HepG2 (cell line): ENCODE measurements at regions not wholly inside any gene's neighbourhood (a gene's known extent, or its start where the extent isn't known, plus 50 kb on each side); places are given as distances from the start of the nearest gene placed in this dataset.

Experiments
- ELF1 ChIP-seq: sonication (generic); formaldehyde crosslinking; IDR thresholded peaks from 2 replicates; pipeline ENCODE4 v1.4.0; 2020; ENCODE audit warnings: missing genetic modification reagents
- HCFC1 ChIP-seq: fragments of 150-350 bp; IDR thresholded peaks from 2 replicates; pipeline ENCODE4 v1.6.1; 2014; ENCODE audit warnings: low read depth, low read length
- KLF11 ChIP-seq: IDR thresholded peaks from 2 replicates; pipeline ENCODE4 v1.6.1; 2016; ENCODE audit warnings: missing compliant biosample characterization
- NFRKB ChIP-seq: fragments of 450-650 bp; IDR thresholded peaks from 2 replicates; pipeline ENCODE4 v1.6.1; 2017
- POGZ ChIP-seq: sonication (generic); formaldehyde crosslinking; IDR thresholded peaks from 2 replicates; pipeline ENCODE4 v1.4.0; 2020; ENCODE audit warnings: mild to moderate bottlenecking, missing genetic modification reagents
- SIX4 ChIP-seq: sonication (generic); formaldehyde crosslinking; IDR thresholded peaks from 2 replicates; pipeline ENCODE4 v1.4.0; 2020; ENCODE audit warnings: missing genetic modification reagents
- SMARCC2 ChIP-seq: fragments of 450-650 bp; IDR thresholded peaks from 2 replicates; pipeline ENCODE4 v1.6.1; 2017; ENCODE audit warnings: antibody characterized with exemption, mild to moderate bottlenecking
- SOX13 ChIP-seq, 3 experiments: fragments of 450-650 bp in 1 of 3; sonication (generic) in 1 of 3; formaldehyde crosslinking in 1 of 3; IDR thresholded peaks in 2 of 3; conservative IDR thresholded peaks in 1 of 3; 2 replicates each; pipeline versions ENCODE4 v1.5.0 to v1.6.1; 2016 to 2020; ENCODE audit warnings: antibody characterized with exemption in 1 of 3, mild to moderate bottlenecking in 1 of 3, missing compliant biosample characterization in 1 of 3, missing genetic modification reagents in 1 of 3, moderate library complexity in 1 of 3
- SOX5 ChIP-seq: IDR thresholded peaks from 2 replicates; pipeline ENCODE4 v1.6.1; 2016; ENCODE audit warnings: borderline replicate concordance
- SP4 ChIP-seq: sonication (generic); formaldehyde crosslinking; IDR thresholded peaks from 2 replicates; pipeline ENCODE4 v1.8.1; 2023; ENCODE audit warnings: mild to moderate bottlenecking, missing genetic modification reagents
- THAP11 ChIP-seq: IDR thresholded peaks from 2 replicates; pipeline ENCODE4 v1.6.1; 2016; ENCODE audit warnings: missing biosample characterization, missing genetic modification reagents
- ZBTB7A ChIP-seq: sonication (generic); formaldehyde crosslinking; IDR thresholded peaks from 2 replicates; pipeline ENCODE4 v1.8.0; 2022; ENCODE audit warnings: mild to moderate bottlenecking, missing genetic modification reagents
- ZNF30 ChIP-seq: sonication (generic); formaldehyde crosslinking; IDR thresholded peaks from 2 replicates; pipeline ENCODE4 v1.5.0; 2020; ENCODE audit warnings: mild to moderate bottlenecking, missing genetic modification reagents
- ZNF326 ChIP-seq: sonication (generic); formaldehyde crosslinking; IDR thresholded peaks from 2 replicates; pipeline ENCODE4 v1.4.0; 2020; ENCODE audit warnings: missing genetic modification reagents, borderline replicate concordance
- ZNF720 ChIP-seq: sonication (generic); formaldehyde crosslinking; IDR thresholded peaks from 2 replicates; pipeline ENCODE4 v1.4.0; 2020; ENCODE audit warnings: missing genetic modification reagents
- ZNF891 ChIP-seq: sonication (generic); formaldehyde crosslinking; IDR thresholded peaks from 2 replicates; pipeline ENCODE4 v1.5.0; 2020; ENCODE audit warnings: mild to moderate bottlenecking, missing genetic modification reagents
- ZSCAN9 ChIP-seq: IDR thresholded peaks from 2 replicates; pipeline ENCODE4 v1.6.1; 2016; ENCODE audit warnings: borderline replicate concordance
- TF ChIP-seq, protein P1 (sequence below): IDR thresholded peaks from 2 replicates; pipeline ENCODE4 v1.6.1; 2016; ENCODE audit warnings: low read depth, borderline replicate concordance
- TF ChIP-seq, protein P2 (sequence below): IDR thresholded peaks from 2 replicates; pipeline ENCODE4 v1.6.1; 2016; ENCODE audit warnings: low read depth
- TF ChIP-seq, protein P3 (sequence below): sonication (generic); formaldehyde crosslinking; IDR thresholded peaks from 2 replicates; pipeline ENCODE4 v1.4.0; 2020; ENCODE audit warnings: missing genetic modification reagents, low read depth, mild to moderate bottlenecking, borderline replicate concordance
- TF ChIP-seq, protein P4 (sequence below): sonication (generic); formaldehyde crosslinking; IDR thresholded peaks from 2 replicates; pipeline ENCODE4 v1.4.0; 2020; ENCODE audit warnings: missing genetic modification reagents, borderline replicate concordance
- TF ChIP-seq, protein P5 (sequence below): sonication (generic); formaldehyde crosslinking; IDR thresholded peaks from 2 replicates; pipeline ENCODE4 v1.4.0; 2020; ENCODE audit warnings: missing genetic modification reagents, mild to moderate bottlenecking, borderline replicate concordance

DNA sequence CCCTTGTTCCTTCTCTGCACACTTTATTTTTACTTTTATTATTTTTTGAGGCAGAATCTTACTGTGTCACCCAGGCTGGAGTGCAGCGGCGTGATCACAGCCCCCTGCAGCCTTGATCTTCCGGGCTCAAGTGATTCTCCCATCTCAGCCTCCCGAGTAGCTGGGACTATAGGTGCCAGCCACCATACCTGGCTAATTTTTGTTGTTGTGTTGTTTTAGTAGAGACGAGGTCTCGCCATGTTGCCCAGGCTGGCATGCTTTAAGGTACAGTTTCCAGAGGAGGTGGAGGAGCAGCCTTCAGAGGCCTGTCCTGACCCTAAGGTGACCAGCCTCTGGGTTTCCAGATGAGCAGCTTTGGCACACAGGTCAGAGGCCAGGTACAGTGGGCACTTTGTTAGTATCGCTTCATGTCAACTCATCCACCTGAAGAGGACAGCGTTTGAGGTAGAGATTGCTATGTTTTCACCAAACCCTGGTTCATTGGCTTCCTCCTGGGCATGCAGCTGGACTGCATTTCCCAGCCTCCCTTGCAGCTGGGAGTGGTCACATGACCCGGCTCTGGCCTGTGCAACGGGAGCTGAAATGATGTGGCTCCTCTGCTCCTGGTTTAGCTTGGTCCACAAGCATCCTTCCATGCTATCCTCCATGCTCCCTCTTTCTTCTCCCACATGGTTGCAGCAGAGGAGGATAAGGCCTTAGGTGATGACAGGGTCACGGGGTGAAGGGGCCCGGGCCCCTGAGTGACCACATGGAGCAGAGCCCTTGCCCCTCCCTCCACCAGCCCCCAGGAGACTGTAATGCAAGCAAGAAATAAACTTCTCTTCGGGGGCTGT lies 139.3 kb upstream of the IER5L start (continued):
- no peak for TF ChIP-seq ZNF891
- no peak for TF ChIP-seq ZNF326 (CRISPR knock-in tag)
- TF ChIP-seq ZSCAN9 (CRISPR knock-in tag), result no peak
- TF ChIP-seq ELF1 (CRISPR knock-in tag), result peak; percentile 77
- TF ChIP-seq SOX13 (IDR thresholded peaks at IDR 0.05), result no peak
- TF ChIP-seq SOX13 (CRISPR knock-in tag; conservative IDR thresholded peaks at IDR 0.05 in 1 of 2, IDR thresholded peaks at IDR 0.05 in 1 of 2), result 0 out of 4 replicates have a peak, but pooled peaks of 1 of the 2 experiments have one; percentile 6
- TF ChIP-seq SOX5, result no peak
- TF ChIP-seq, protein P1, sequence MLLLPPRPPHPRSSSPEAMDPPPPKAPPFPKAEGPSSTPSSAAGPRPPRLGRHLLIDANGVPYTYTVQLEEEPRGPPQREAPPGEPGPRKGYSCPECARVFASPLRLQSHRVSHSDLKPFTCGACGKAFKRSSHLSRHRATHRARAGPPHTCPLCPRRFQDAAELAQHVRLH, result no peak; the same call in 1 of the 2 replicates
- TF ChIP-seq, protein P2, sequence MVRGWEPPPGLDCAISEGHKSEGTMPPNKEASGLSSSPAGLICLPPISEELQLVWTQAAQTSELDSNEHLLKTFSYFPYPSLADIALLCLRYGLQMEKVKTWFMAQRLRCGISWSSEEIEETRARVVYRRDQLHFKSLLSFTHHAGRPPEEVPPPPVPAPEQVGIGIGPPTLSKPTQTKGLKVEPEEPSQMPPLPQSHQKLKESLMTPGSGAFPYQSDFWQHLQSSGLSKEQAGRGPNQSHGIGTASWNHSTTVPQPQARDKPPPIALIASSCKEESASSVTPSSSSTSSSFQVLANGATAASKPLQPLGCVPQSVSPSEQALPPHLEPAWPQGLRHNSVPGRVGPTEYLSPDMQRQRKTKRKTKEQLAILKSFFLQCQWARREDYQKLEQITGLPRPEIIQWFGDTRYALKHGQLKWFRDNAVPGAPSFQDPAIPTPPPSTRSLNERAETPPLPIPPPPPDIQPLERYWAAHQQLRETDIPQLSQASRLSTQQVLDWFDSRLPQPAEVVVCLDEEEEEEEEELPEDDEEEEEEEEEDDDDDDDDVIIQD (CRISPR knock-in tag), result 0 out of 2 replicates have a peak, but pooled peaks have one; percentile 2
- no peak for TF ChIP-seq POGZ (CRISPR knock-in tag)
- TF ChIP-seq, protein P3, sequence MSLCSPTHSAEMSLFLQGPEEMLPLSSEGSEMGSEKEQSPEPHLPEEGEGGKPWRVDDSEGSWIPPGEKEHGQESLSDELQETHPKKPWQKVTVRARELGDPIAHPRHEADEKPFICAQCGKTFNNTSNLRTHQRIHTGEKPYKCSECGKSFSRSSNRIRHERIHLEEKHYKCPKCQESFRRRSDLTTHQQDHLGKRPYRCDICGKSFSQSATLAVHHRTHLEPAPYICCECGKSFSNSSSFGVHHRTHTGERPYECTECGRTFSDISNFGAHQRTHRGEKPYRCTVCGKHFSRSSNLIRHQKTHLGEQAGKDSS (CRISPR knock-in tag), result no peak
- TF ChIP-seq, protein P4, sequence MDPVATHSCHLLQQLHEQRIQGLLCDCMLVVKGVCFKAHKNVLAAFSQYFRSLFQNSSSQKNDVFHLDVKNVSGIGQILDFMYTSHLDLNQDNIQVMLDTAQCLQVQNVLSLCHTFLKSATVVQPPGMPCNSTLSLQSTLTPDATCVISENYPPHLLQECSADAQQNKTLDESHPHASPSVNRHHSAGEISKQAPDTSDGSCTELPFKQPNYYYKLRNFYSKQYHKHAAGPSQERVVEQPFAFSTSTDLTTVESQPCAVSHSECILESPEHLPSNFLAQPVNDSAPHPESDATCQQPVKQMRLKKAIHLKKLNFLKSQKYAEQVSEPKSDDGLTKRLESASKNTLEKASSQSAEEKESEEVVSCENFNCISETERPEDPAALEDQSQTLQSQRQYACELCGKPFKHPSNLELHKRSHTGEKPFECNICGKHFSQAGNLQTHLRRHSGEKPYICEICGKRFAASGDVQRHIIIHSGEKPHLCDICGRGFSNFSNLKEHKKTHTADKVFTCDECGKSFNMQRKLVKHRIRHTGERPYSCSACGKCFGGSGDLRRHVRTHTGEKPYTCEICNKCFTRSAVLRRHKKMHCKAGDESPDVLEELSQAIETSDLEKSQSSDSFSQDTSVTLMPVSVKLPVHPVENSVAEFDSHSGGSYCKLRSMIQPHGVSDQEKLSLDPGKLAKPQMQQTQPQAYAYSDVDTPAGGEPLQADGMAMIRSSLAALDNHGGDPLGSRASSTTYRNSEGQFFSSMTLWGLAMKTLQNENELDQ (CRISPR knock-in tag), result no peak
- TF ChIP-seq, protein P5, sequence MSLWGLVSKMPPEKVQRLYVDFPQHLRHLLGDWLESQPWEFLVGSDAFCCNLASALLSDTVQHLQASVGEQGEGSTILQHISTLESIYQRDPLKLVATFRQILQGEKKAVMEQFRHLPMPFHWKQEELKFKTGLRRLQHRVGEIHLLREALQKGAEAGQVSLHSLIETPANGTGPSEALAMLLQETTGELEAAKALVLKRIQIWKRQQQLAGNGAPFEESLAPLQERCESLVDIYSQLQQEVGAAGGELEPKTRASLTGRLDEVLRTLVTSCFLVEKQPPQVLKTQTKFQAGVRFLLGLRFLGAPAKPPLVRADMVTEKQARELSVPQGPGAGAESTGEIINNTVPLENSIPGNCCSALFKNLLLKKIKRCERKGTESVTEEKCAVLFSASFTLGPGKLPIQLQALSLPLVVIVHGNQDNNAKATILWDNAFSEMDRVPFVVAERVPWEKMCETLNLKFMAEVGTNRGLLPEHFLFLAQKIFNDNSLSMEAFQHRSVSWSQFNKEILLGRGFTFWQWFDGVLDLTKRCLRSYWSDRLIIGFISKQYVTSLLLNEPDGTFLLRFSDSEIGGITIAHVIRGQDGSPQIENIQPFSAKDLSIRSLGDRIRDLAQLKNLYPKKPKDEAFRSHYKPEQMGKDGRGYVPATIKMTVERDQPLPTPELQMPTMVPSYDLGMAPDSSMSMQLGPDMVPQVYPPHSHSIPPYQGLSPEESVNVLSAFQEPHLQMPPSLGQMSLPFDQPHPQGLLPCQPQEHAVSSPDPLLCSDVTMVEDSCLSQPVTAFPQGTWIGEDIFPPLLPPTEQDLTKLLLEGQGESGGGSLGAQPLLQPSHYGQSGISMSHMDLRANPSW (CRISPR knock-in tag), result no peak
- TF ChIP-seq NFRKB, result no peak
- TF ChIP-seq ZBTB7A (CRISPR knock-in tag), result no peak
- TF ChIP-seq KLF11 (CRISPR knock-in tag), result no peak
- no peak for TF ChIP-seq ZNF30 (CRISPR knock-in tag)
- TF ChIP-seq ZNF720, result no peak
- TF ChIP-seq SIX4 (CRISPR knock-in tag), result no peak
- TF ChIP-seq HCFC1, result peak; percentile 89
- no peak for TF ChIP-seq SP4 (CRISPR knock-in tag)
- no peak for TF ChIP-seq SMARCC2
- TF ChIP-seq THAP11 (CRISPR knock-in tag), result peak; percentile 98
